ENCODE measurements at regions not wholly inside any gene's neighbourhood (a gene's known extent, or its start where the extent isn't known, plus 50 kb on each side); places are given as distances from the start of the nearest gene placed in this dataset.

DNA sequence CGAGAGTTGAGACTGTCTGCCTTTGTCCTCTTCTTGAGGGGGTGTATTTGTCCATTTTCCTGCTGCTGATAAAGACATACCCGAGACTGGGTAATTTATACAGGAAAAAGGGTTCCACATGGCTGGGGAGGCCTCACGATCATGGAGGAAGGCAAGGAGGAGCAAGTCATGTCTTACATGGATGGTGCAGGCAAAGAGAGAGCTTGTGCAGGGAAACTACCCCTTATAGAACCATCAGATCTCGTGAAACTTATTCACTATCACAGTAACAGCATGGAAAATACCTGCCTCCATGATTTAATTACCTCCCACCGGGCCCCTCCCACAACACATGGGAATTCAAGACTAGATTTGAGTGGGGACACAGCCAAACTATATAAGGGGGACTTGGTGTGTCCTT is 338.2 kb upstream of the TNRC6C start:
- TF ChIP-seq CTCF (conservative IDR thresholded peaks at IDR 0.05; ENCODE audit: low read depth, low read length) (no peak), EZH2phosphoT487 (IDR thresholded peaks at IDR 0.05; ENCODE audit: borderline replicate concordance, low read length) (no peak), EZH2 (IDR thresholded peaks at IDR 0.05; ENCODE audit: low read length, unreplicated experiment) (no peak)

Measured in PC-3 (cell line).